ENCODE measurements at regions not wholly inside any gene's neighbourhood (a gene's known extent, or its start where the extent isn't known, plus 50 kb on each side); places are given as distances from the start of the nearest gene placed in this dataset.

DNA sequence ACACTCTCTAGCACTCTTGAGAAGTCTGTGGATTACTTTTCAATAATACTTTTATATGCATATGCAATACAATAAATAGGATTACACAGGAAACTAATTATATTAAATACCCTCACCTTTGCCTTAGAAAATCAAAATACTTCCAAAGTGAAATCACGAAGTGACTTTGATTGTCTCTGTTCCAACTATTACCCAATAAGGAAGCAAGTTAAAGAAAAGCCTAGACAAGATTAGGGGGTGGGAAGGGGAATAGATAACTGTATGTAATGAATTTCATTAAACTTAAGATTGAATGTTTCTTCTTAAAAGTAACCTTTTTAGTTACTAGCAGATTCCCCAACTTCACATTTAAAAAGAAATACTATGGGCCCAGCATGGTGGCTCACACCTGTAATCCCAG lies 66.6 kb upstream of the SOX4 start:
- Histone ChIP-seq H3K4me3 (no peak overlapping the region), H3K27me3 (no peaks in the 10 kb centered on the region), H3K9me3 (no peaks in the 10 kb centered on the region), H3K4me1 (peaks cover 11% of the 10 kb centered on the region), H3K27ac (no peak overlapping the region), H3K36me3 (replicated peaks in 1 of 2; ENCODE audit: insufficient read depth in 1 of 2, low read depth in 2 of 2) (no peaks in the 10 kb centered on the region)
- DNase-seq = no peak
- TF ChIP-seq, protein P1, sequence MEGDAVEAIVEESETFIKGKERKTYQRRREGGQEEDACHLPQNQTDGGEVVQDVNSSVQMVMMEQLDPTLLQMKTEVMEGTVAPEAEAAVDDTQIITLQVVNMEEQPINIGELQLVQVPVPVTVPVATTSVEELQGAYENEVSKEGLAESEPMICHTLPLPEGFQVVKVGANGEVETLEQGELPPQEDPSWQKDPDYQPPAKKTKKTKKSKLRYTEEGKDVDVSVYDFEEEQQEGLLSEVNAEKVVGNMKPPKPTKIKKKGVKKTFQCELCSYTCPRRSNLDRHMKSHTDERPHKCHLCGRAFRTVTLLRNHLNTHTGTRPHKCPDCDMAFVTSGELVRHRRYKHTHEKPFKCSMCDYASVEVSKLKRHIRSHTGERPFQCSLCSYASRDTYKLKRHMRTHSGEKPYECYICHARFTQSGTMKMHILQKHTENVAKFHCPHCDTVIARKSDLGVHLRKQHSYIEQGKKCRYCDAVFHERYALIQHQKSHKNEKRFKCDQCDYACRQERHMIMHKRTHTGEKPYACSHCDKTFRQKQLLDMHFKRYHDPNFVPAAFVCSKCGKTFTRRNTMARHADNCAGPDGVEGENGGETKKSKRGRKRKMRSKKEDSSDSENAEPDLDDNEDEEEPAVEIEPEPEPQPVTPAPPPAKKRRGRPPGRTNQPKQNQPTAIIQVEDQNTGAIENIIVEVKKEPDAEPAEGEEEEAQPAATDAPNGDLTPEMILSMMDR (IDR thresholded peaks at IDR 0.05) = no peak
- TF ChIP-seq POLR2A (IDR thresholded peaks at IDR 0.05) = no peak
- intact Hi-C loops (cut with DNase I) = no loop called here
- 0 to 7% methylated on average over 1 of the region's 1 CpG for WGBS, 2 donors
- peak; percentile 58 for ATAC-seq

DNA sequence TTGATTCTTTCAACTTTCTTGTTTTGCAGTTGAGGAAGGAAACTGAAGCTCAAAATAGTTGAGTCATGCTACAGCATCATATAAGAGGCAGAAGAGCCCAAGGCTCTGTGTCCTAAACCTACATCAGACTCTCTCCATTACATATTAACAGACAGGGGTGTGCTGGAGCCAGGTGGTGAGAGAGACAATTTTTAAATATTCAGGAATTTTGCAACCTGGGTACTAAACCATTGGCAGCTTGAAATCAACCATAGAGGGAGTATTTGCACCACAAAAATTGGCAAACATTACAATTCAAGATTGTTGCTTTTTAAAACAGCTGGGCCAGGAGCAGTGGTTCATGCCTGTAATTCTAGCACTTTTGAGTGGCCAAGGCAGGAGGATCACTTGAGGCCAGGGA lies 65.8 kb upstream of the SOX4 start:
- intact Hi-C loops (cut with DNase I) = no loop called here

DNA sequence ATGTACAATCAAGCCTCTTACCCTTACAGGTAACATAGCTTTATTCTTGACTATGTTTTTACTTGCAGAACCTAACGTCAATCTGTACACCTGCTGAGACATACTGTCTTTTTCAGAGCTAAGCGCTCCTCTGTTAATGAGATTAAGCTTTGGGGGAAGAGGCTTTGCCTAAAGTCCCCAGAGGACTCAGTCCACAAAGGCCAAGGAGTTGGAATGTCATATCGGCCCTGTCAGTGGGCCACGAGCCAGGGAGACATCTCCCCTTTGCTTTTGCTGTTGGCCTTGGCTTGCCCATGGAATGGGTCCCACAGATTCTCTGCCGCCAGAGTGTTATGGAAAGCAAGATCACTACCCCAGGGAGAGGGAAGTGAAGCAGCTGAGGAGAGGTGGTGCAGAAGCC lies 64.1 kb upstream of the SOX4 start:
- no peak for ATAC-seq
- 83 to 84% methylated on average over 5 of the region's 5 CpGs for WGBS, 2 donors
- Histone ChIP-seq H3K27me3 (no peaks in the 10 kb centered on the region), H3K9me3 (no peaks in the 10 kb centered on the region), H3K27ac (no peak overlapping the region), H3K36me3 (replicated peaks in 1 of 2; ENCODE audit: insufficient read depth in 1 of 2, low read depth in 2 of 2) (no peaks in the 10 kb centered on the region), H3K4me3 (no peak overlapping the region), H3K4me1 (peaks cover 11% of the 10 kb centered on the region)
- TF ChIP-seq, protein P1 (IDR thresholded peaks at IDR 0.05) = no peak
- TF ChIP-seq POLR2A (IDR thresholded peaks at IDR 0.05) = no peak
- no peak for DNase-seq
- intact Hi-C loops (cut with DNase I) = no loop called here

More for the DNA sequence above, 65.8 kb upstream of the SOX4 start:
- Histone ChIP-seq H3K4me1 (peaks cover 11% of the 10 kb centered on the region), H3K27me3 (no peaks in the 10 kb centered on the region), H3K36me3 (replicated peaks in 1 of 2; ENCODE audit: insufficient read depth in 1 of 2, low read depth in 2 of 2) (no peaks in the 10 kb centered on the region), H3K4me3 (no peak overlapping the region), H3K27ac (no peak overlapping the region), H3K9me3 (no peaks in the 10 kb centered on the region)
- DNase-seq = no peak
- TF ChIP-seq, protein P1 (IDR thresholded peaks at IDR 0.05) = peak in 4 of 7 experiments; percentile 28 to 49 (median 34)
- no peak for TF ChIP-seq POLR2A (IDR thresholded peaks at IDR 0.05)
- ATAC-seq = peak; percentile 38

DNA sequence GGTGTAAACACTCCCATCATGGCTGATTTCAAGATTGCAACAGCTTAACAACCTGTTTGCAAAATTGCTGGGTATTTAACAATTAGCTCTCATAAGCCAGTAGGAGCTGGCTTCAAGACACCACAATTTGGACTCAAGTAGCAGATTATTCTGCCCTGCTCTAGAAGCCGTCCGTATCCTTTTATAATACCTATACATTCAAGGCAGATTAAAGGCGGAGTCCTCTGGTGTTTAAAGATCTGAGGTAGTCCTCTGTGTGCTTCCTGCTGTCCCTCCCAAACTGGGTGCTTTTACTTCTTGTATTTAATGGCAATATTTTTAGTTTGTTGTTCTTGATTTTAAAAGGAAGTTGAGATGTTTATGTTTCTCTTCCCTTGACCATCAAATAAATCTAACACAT lies 62.2 kb upstream of the SOX4 start:
- H3K4me1 ChIP-seq = peaks cover 11% of the 10 kb centered on the region
- no peak overlapping the region for H3K4me3 ChIP-seq
- ATAC-seq (no peak), DNase-seq (no peak)
- no peaks in the 10 kb centered on the region for H3K27me3 ChIP-seq
- no peaks in the 10 kb centered on the region for H3K36me3 ChIP-seq (replicated peaks in 1 of 2; ENCODE audit: insufficient read depth in 1 of 2, low read depth in 2 of 2)
- no peak for TF ChIP-seq POLR2A (IDR thresholded peaks at IDR 0.05)
- TF ChIP-seq, protein P1 (IDR thresholded peaks at IDR 0.05) = no peak
- intact Hi-C loops (cut with DNase I) = no loop called here
- no peak overlapping the region for H3K27ac ChIP-seq
- H3K9me3 ChIP-seq = no peaks in the 10 kb centered on the region
- 57 to 92% methylated on average over 3 of the region's 3 CpGs for WGBS, 2 donors

DNA sequence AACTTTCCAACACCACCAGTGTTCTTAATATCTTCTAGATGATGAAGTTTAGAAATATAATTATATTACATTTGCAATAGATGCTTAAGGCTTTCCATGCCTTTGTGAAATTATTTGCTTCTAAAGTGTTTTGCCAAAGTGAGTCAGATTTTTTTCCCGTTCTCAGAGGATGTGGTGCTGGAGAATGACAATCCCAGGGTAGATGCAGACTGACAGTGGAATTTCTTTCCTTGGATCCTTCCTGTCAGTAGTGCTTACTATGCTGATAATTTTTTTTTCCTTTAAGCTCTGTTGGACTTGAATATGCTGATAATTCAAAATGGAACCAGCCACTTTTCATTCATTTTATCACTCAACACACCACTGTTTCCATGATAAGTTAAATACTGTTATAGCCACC lies 59.9 kb upstream of the SOX4 start:
- Histone ChIP-seq H3K9me3 (no peaks in the 10 kb centered on the region), H3K4me3 (no peak overlapping the region), H3K4me1 (peaks cover 23% of the 10 kb centered on the region), H3K27ac (no peak overlapping the region), H3K36me3 (replicated peaks in 1 of 2; ENCODE audit: insufficient read depth in 1 of 2, low read depth in 2 of 2) (no peaks in the 10 kb centered on the region), H3K27me3 (no peaks in the 10 kb centered on the region)
- ATAC-seq (no peak), DNase-seq (no peak)
- no peak for TF ChIP-seq POLR2A (IDR thresholded peaks at IDR 0.05)
- TF ChIP-seq, protein P1 (IDR thresholded peaks at IDR 0.05) = no peak
- intact Hi-C loops (cut with DNase I) = no loop called here
- WGBS, 2 donors = 75 to 87% methylated on average over 1 of the region's 1 CpG

All from body of pancreas (tissue), 4 donors.